GM04504 (cell line): ENCODE measurements at regions not wholly inside any gene's neighbourhood (a gene's known extent, or its start where the extent isn't known, plus 50 kb on each side); places are given as distances from the start of the nearest gene placed in this dataset.

Experiments used
- DNase-seq: peaks from one replicate; pipeline ENCODE4 v3.0.0-alpha.2; 2012; ENCODE audit warnings: low read depth

DNA sequence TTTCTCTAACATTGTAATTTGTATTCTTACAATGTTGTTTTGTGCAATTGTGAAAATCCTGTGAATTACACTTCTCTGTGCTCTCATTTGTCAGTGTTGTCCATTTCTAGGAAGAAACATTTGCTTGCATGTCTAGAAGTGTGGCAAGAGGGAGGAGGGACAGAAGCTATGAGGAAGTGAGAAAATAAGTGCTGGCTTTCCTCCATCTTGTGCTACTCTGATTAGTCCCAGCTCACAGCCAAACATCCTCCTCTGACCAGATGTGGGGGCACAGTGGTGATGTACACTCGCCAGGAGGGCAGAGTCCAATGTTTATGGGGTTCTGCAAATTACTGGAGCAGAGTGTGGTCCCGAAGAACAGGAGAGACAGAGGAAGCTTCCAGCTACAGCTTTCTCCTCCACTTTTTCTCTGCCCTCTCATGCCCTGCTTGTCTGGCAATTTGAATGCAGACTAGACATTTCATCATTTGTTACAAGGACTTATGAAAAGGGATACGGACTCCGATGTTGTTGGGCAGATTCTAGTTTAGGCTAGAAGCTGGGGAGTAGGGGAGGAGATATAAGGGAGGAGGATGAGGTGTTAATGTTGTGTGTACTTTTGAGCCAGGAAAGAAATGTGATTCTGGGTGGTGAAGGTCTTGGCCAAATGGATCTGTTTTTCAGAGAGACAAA, 131.0 kb upstream of the C1GALT1 start:
- DNase-seq, result peak; percentile 1

DNA sequence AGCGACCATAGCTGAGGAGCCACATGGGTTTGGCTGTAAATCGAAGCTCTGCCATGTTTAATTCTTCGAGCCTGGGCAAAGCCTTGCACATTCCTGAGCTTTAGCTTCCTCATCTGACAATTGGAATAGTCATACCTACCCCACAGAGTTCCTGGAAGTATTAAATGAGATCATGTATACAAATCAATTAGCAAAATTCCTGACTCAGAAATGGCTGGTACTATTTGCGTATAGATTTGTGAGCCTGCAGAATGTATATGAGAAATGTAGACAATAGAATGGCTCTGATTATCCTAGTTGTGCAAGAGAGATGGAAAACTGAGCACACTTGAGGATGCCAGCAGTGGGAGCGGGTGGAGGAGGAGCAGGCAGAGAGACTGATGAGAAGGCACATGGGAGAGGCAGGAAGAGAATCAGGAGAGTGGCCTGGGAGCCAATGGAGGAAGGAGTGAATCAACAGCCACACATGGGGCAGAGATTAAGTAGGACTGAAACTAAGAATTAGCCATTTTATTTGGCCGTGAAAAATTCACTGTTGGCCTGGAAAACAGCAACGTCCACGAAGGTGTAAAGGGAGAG, 128.0 kb upstream of the C1GALT1 start:
- DNase-seq, result no peak

DNA sequence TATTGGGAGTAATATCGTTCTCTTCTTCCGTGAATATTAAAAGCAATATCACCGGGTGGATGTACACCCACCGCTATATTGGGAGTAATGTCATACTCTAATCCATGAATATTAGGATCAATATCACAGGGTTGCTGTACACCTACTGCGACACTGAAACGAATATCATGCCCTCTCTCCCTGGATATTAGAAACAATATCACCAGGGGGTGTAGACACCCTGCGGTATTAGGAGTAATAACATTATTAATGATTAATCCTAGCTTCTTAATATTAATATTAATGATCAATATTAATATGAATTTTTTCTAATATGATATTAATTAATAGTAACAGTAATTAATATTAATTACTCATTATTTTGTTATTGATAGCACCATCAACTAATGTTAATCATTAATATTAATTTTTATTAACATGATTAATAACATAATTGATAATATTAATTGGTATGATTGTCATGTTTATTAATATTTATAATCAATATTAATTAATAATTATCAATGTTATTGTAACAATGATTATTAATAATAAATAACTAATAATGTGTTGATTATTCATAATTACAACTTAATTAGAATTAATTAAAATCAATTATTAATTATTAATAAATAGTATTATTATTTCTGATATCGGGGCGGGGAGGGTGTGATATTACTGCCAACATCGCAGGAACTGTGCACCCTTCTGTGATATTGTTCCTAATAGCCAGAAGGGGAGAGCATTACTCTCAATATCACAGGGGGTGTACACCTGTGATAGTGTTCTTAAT, 121.3 kb upstream of the C1GALT1 start:
- no peak for DNase-seq

DNA sequence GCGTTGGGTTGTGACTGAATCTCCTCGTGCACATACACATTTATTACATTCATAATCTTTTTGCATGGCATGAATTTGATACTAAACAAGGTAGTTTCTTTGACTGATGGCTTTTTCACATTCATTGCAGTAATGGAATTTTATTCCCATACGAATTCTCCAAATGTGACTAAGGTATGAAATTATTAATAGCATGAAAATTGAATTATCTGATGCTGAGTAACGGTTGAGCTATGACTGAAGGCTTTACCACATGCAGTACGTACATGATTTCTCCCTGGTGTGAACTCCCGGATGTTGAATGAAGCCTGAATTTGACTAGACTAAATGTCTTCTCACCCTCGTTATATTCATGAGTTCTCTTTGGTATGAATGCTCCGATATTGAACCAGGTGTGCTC, 104.4 kb upstream of the C1GALT1 start:
- no peak for DNase-seq

DNA sequence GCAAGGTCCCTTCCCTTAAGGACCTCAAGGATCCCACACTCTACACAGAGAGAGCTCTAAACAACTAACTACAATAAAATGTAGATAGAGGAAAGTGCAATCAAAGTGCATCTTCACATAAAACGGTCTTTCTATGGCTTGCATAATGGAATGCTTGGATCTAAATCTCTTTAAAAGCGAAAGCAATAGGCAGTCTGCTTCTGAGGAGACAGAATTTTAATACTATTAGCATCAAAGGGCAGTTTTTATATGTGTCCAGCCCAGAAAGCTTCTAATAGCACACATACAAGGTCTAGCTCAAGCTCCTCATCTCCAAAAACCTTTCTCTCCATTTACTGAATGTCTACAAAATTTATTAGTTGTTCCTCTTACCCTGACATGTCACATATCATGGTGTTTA, 101.5 kb upstream of the C1GALT1 start:
- no peak for DNase-seq

DNA sequence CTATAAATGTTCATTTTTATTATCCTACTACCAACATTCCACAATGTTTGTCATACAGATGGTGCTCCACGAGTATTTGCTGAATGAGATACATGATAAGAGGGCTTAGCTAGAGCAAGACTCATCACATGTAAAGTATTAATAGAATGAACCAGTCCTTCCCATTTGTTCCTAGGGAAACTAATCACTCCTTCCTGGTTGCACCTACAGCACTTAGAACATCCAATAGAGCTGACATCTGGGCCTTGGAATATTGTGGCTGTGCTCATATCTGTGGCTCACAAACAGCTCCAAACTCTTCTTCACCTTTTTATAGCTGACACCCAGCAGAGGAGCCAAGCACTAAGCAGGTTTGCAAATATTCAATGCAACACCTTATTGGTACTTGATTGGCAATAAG, 91.9 kb upstream of the C1GALT1 start:
- DNase-seq, result no peak

DNA sequence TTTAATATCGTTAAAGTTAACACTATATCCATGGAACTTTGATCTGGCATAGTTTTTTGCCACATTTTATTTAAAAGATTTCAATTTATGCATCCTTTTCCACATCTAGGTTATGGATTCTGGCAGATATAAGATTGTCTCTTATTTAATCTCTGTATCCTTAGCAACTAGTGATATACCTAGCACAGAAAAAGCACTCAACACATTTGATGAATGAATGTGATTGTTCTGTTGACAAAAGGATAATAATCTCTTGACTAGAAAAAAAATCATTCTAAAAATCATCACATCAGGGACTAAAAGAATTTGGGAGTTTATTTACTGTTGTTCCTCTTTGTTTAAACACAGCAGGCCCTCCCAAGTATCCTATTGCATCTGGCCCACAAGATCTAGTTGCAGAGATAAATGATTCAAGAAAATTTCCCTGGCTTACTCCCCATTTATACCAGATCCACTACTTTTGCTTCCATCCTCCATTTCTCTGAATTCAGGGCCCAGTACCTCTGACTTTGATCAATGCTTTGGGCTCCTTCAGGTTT, 84.0 kb upstream of the C1GALT1 start:
- DNase-seq, result no peak

DNA sequence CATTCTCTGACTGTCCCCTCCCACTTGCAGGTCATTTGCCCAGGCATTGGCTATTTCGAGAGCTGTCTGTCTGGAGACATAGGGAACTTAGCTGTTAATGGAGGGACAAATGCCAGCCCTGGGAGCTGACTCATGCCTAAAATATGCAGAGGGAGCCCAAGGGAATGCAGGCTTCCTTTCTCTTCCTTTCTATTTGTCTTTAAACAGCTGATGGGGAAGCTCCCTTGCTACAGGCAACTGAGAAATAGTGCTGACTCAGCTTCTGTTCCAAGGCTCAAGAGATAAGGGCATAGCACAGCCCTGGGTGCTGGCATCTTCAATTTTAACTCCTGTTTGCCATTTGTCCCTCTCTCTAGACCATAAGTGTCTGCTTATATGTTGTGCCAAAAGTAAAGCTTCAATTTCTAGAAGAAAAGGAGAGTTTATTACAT, 82.7 kb upstream of the C1GALT1 start:
- DNase-seq, result peak; percentile 84

DNA sequence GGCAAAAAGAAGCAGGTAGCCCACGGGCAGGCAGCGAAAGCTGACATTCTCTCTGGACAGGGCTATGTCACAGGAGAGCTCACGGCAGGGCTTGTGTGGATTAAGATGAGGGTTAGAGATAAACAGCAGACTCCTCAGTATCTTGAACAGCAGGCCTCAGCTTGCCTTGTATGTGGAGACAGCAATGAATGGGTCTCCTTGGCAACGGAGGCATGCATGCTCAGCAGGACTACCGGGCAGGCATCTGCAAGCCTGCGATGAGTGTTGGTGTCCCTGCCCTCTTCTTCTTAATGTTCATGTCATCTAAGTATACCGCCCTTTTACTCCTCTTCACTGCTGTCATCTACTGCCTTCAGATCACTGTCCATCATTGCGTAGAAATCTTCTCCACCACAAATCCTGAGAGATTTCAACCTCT, 81.9 kb upstream of the C1GALT1 start:
- no peak for DNase-seq

DNA sequence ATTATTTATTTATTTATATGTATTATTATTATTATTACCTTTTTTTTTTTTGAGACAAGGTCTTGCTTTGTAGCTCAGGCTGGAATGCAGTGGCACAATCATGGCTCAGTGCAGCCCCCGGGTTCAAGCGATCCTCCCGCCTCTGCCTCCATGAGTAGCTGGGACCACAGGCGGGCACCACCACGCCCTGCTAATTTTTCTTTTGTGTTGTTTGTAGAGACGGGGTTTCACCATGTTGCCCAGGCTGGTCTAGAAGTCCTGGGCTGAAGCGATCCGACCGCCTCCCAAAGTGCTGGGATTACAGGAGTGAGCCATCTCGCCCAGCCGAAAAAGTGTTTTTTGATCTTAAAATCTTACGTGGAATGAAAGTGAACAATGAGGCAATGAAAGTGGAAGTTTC, 79.4 kb upstream of the C1GALT1 start:
- DNase-seq, result no peak

DNA sequence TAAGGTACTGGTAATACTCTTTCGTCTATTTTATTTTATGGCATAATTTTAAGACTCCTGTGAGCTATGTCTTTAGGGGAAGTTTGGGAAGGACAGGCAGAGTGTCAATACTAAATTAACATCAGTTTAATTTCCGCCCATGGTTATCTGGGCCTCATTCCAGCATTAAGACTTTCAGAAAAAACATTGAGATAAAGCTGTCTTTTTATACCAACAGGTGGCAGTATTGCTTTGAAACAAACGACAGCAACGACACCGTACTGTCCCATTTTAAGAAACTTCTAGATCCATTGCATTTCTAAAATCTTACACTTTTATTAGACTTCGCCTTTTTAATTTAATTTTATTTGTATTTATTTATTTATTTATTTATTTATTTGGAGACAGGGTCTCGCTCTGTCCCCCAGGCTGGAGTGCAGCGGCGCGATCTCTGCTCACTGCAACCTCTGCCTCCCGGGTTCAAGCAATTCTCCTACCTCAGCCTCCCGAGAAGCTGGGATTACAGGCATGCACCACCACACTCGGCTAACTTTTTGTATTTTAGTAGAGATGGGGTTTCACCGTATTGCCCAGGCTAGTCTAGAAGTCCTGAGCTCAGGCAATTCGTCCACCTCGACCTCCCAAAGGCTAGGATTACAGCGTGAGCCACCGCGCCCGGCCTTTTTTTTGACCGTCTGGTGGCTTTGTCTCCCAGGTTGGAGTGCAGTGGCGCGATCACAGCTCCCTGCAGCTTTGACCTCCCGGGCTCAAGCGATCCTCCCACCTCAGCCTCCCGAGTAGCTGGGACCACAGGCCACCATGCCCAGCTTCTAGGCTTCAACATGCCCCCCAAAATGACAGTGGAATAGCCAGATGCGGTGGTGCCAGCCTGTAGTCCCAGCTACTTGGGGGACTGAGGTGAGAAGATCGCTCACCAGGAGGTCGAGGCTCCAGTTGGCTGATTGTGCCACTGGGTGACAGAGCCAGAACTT, 78.7 kb upstream of the C1GALT1 start:
- peak; percentile 38 for DNase-seq

DNA sequence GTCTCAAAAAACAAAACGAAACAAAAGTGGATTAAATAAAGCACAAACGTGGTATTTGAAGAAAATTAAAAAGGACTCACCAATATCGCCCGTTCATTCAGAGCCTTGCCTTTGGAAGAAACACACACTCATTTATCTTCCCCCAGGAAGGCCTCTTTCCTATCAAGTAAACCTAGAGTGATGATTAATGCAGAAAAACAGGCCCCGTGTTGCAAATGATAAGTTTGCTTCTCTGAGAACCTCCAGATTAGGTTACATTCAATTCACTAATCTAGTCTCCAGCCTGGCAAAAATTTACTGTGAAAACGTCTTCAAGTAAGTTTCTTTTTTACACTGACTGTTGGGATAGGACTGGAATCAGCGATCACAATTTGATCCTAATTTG, 78.0 kb upstream of the C1GALT1 start:
- no peak for DNase-seq

DNA sequence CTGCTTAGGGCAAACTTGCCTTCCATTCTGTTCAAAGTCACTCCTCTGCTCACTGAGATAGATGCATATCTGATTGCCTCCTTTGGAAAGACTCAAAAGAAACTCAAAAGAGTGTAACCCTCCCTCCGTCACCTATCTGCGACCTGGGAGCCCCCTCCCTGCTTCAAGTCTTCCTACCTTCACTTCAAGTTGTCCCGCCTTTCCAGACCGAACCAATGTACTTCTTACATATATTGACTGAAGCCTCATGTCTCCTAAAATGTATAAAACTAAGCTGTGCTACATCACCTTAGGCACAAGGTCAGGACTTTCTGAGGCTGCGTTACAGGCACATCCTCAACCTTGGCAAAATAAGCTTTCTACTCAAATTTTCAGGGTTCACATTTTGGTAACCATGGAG, 77.4 kb upstream of the C1GALT1 start:
- DNase-seq, result no peak

DNA sequence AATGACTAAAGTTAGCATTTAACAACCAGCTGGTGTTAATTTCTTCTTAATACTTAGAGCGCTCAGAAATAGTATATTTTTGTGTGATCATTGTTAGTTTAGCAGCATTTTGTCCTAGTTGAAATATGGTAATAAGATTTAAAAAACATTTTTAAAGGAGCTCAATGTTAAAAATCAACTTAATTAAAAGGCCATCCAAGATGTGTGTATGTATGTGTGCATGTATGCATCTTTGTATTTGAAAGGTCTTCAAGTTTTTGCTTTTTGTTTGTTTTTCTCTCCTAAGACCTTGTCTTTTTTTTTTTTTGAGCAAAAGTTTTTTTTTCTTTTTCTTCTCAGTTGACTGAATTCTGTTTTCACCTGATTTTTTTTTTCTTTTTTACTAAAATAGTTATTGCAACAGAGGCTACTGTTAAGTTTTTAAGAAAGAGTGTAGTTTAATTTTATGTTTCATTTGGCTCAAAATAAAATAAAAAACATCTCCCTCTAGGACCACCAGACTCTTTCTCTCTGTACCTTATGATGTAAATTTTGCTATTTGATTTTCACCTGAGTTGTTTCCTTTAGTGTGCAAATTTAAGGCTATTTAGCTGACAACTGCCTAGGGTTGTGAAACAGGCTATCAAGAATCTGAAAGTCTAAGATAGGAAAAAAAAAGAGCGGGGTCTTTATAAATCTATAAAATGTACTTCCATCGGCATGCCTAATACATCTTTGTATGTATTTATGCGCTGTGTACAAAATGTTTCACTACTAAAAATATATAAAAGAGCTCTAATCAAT, 76.4 kb upstream of the C1GALT1 start:
- DNase-seq, result no peak

DNA sequence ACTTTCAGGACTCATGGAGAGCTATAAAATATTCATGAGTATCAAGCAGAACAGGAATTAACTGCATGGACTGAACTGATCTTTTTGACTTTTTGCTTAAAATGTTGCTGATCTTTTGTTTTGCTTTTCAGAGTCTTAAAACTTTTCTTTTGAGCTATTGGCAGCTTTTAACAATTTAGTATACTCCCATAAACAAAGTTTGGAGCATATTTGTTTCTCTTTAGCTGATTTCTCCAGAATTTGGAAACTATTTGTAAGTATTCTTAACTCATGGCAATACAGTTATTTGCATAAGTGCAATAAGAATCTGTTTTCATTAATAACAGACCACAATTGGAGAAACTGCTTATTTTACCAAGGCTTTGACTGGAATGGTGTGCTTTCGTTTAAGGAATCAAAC, 73.4 kb upstream of the C1GALT1 start:
- no peak for DNase-seq

DNA sequence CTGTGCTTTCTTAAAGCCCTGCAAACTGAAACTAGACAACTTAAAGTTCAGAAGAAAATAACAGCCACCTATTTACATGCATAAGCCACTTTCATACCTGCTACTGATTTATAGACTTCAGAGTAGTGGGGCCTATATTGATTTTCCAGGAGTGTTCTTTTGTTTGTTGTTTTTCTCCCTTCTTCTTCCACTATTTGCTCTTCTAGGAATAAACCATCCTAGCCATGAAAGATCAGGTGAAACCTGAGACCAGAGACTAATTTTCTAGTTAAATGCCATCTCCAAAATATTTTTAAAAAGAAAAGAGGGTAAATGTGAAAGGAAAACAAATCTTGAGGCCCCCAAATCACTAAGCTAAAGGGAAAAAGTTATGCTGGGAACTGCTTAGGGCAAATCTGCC, 72.4 kb upstream of the C1GALT1 start:
- DNase-seq, result no peak

DNA sequence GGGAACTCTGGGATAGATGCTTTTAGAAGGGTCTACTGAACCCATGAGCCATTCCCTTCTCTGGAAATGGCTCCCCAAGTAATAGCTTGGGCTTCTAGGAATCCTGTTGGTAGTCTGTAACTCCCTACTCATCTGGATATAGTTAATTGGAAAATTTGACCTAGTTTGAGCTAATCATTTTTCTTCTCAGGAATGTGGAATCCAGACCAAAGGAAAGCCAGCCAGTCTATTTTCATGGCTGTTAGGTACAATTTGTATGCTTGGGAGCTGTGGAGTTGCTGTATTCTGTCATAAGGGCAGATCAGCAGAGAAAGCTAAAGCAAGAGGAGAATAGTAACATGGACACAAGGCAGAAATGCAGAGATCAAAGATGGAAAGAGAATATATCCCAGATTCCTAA, 71.6 kb upstream of the C1GALT1 start:
- DNase-seq, result no peak

DNA sequence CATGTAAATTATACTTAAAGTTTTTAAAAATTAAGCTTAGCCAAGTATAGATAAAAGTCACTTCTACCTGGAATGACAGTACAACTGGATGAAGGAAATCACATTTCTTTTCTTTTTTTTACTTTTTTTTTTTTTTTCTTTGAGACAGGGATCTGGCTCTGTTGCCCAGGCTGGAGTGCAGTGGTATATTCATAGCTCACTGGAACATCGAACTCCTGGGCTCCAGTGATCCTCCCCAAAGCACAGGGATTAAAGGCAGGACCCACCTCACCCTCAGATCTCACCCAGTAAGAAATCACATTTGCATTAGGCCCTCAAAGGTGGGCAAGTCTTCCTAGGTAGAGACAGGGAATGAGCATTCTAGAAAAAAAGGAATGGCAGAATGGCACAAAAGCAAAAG, 69.5 kb upstream of the C1GALT1 start:
- no peak for DNase-seq

DNA sequence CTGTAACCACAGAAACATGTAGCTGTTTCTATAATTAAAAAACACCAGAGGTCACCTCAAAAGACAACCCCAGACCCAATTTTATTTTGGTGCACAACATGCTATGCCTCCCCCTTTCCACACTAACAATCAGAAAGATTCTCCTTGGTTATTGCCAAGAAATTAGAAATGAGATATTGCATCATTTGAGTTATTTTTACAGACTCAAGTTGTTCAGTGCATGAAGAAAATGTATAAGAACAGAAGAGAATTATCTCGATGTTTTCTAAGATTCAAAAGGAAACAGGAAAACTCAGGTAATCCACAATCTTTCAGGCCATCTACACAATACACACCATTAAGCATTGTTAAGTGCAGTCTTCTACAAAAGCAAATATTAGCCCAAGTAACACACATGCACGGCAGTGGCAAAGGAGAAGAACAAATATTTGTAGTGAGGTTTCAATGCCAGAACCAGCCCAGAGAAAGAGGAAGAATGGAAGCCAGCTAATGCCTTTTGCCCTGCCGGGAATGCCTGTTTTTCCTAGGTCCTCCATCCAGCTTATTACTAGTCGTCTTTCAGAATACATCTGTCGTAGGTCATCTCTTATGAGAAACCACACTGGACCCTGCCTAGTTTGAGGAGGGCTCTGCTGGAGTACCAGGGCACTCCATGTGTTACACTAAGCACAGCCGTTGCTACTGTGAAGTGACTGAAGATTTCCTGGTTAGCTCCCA, 67.6 kb upstream of the C1GALT1 start:
- DNase-seq, result no peak

DNA sequence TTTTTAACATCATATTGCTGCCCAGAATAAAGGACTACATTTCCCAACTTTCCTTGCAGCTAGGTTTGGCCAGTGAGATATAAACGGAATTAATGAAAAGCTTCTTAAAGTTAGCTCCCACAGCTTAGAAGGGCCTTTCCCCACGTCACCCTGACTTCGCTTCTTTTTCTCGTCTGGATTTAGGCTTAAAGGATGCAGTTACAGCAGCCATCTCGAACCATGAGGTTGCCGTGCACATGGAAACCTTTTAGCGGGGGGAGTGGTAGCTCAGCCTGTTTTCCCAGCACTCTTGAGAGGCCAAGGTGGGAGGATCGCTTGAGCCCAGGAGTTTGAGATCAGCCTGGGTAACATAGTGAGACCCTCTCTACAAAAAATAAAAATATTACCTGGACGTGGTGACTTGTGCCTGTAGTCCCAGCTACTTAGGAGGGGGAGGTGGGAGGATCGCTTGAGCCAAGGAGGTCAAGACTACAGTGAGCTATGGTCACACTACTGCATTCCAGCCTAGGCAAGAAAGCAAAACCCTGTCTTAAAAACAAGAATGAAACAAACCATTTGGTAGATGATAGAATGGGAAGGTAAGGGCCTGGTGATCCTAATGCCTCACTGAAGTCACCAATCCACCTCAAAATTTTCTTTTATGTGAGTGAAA, 64.3 kb upstream of the C1GALT1 start:
- no peak for DNase-seq
